KG1 (cell line): ENCODE measurements at regions not wholly inside any gene's neighbourhood (a gene's known extent, or its start where the extent isn't known, plus 50 kb on each side); places are given as distances from the start of the nearest gene placed in this dataset.

Source experiments
- DNase-seq: peaks from one replicate; lab custom pipeline; 2025; lab: John Stamatoyannopoulos, UW

GRCh38 chr6:45830441-45831139 is 185.1 kb downstream of the CLIC5 start:
- no peak for DNase-seq

GRCh38 chr6:45829873-45830272 is 185.8 kb downstream of the CLIC5 start:
- DNase-seq = no peak

- no peak for DNase-seq
These were observed 187.6 kb downstream of the CLIC5 start for GRCh38 chr6:45827952-45828530.

- no peak for DNase-seq
These were observed 192.8 kb downstream of the CLIC5 start for GRCh38 chr6:45822873-45823272.

- peak; percentile 57 for DNase-seq
These were observed 193.3 kb downstream of the CLIC5 start for GRCh38 chr6:45822246-45822812.

GRCh38 chr6:45818655-45819054 is 197.0 kb downstream of the CLIC5 start:
- DNase-seq = no peak

- no peak for DNase-seq
These were observed 198.9 kb downstream of the CLIC5 start for GRCh38 chr6:45816674-45817297.

GRCh38 chr6:45815466-45816125 is 200.1 kb downstream of the CLIC5 start:
- no peak for DNase-seq

GRCh38 chr6:45814772-45815171 is 200.9 kb downstream of the CLIC5 start:
- no peak for DNase-seq

- no peak for DNase-seq
These were observed 201.7 kb downstream of the CLIC5 start for GRCh38 chr6:45813943-45814342.

- no peak for DNase-seq
These were observed 202.7 kb downstream of the CLIC5 start for GRCh38 chr6:45812922-45813321.

GRCh38 chr6:45808917-45809316 is 206.7 kb downstream of the CLIC5 start:
- DNase-seq = no peak

- no peak for DNase-seq
These were observed 207.5 kb downstream of the CLIC5 start for GRCh38 chr6:45808042-45808645.

- DNase-seq = no peak
These were observed 208.2 kb downstream of the CLIC5 start for GRCh38 chr6:45807311-45808041.

GRCh38 chr6:45806172-45806571 is 209.5 kb downstream of the CLIC5 start:
- no peak for DNase-seq

GRCh38 chr6:45803071-45803470 is 212.6 kb downstream of the CLIC5 start:
- DNase-seq = no peak

- DNase-seq = no peak
These were observed 214.0 kb downstream of the CLIC5 start for GRCh38 chr6:45801471-45802289.

GRCh38 chr6:45800911-45801310 is 214.7 kb downstream of the CLIC5 start:
- no peak for DNase-seq

GRCh38 chr6:45795678-45796077 is 220.0 kb downstream of the CLIC5 start:
- DNase-seq = no peak

GRCh38 chr6:45794465-45794864 is 221.2 kb downstream of the CLIC5 start:
- DNase-seq = no peak
